Gastroesophageal sphincter (tissue), 4 donors: ENCODE measurements at regions not wholly inside any gene's neighbourhood (a gene's known extent, or its start where the extent isn't known, plus 50 kb on each side); places are given as distances from the start of the nearest gene placed in this dataset.

Experiments used
- ATAC-seq: fragments of 150-250 bp; one replicate; pipeline ENCODE4 v1.9.1; 2016; ENCODE audit warnings: mild to moderate bottlenecking, moderate library complexity
- H3K27ac ChIP-seq, 4 donors: fragments of 200-600 bp; sonication (generic) in 3 of 4; 1 replicate in 3 of 4; 2 replicates in 1 of 4; pipeline ENCODE4 v1.5.1; 2016 to 2019
- H3K27me3 ChIP-seq: fragments of 200-600 bp; sonication (generic); one replicate; pipeline ENCODE4 v1.5.1; 2019
- H3K36me3 ChIP-seq, 2 donors: fragments of 200-600 bp; sonication (generic); one replicate each; pipeline ENCODE4 v1.5.1; 2019; ENCODE audit warnings: control low read depth in 1 of 2
- H3K4me1 ChIP-seq, 3 donors: fragments of 200-600 bp; sonication (generic); 1 replicate in 2 of 3; 2 replicates in 1 of 3; pipeline ENCODE4 v1.5.1; 2016 to 2019; ENCODE audit warnings: control low read depth in 2 of 3
- H3K4me3 ChIP-seq, 2 donors: fragments of 200-600 bp; sonication (generic); one replicate each; pipeline ENCODE4 v1.5.1; 2019; ENCODE audit warnings: mild to moderate bottlenecking in 1 of 2, moderate library complexity in 1 of 2
- H3K9me3 ChIP-seq, 3 donors: fragments of 200-600 bp; sonication (generic); one replicate each; pipeline ENCODE4 v1.5.1; 2017 to 2019; ENCODE audit warnings: control low read depth in 2 of 3
- EP300 ChIP-seq: sonication (generic); formaldehyde crosslinking; IDR thresholded peaks from one replicate; pipeline ENCODE4 v1.6.1; 2017; ENCODE audit warnings: antibody characterized with exemption, mild to moderate bottlenecking
- POLR2A ChIP-seq, 2 donors: fragments of 450-650 bp; IDR thresholded peaks; one replicate each; pipeline ENCODE4 v1.6.1; 2017; ENCODE audit warnings: antibody characterized with exemption in 2 of 2, mild to moderate bottlenecking in 2 of 2, moderate library complexity in 1 of 2
- POLR2AphosphoS5 ChIP-seq: sonication (generic); formaldehyde crosslinking; IDR thresholded peaks from one replicate; pipeline ENCODE4 v1.6.1; 2017; ENCODE audit warnings: antibody characterized with exemption
- WGBS, 2 donors: methylation state at CpG; one replicate each; pipeline ENCODE4 v1.1.5; 2018; ENCODE audit warnings: low coverage in 1 of 2; 5-methylcytosine and 5-hydroxymethylcytosine counted together
- TF ChIP-seq, protein P1 (sequence below), 4 experiments: fragments of 200-600 bp in 2 of 4; fragments of 450-650 bp in 2 of 4; sonication (generic) in 1 of 4; IDR thresholded peaks; one replicate each; pipeline ENCODE4 v1.5.1; 2017 to 2019; ENCODE audit warnings: antibody characterized with exemption in 4 of 4, mild to moderate bottlenecking in 2 of 4, moderate library complexity in 2 of 4

DNA sequence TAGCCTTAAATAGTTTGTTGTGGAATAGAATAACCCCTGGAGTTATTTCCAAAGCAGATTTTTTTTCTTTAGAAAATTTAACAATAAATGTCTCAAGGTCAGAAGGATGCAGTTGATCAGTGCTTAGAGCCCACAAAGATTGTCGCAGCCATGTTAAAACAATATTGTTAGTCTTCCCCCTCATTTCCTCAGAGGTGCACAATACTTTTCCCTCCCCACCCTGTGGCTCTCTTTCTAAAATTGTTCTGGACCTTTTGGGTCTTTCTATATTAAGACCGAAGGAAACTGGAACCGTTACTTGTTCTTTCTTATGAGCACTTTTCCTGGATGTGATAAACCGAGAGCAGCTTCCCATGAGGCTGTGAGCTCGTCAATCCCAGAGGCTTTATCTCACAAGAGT lies 333.7 kb downstream of the HLX start:
- 66 to 69% methylated on average over 5 of the region's 5 CpGs for WGBS, 2 donors
- Histone ChIP-seq H3K9me3 (no peaks in the 10 kb centered on the region), H3K27me3 (no peaks in the 10 kb centered on the region), H3K4me3 (no peak overlapping the region), H3K36me3 (no peaks in the 10 kb centered on the region), H3K4me1 (peaks cover 2 to 5% (median 4%) of the 10 kb centered on the region in 3 donors), H3K27ac (no peak overlapping the region)
- no peak for TF ChIP-seq POLR2AphosphoS5
- TF ChIP-seq EP300, result no peak
- ATAC-seq, result no peak

DNA sequence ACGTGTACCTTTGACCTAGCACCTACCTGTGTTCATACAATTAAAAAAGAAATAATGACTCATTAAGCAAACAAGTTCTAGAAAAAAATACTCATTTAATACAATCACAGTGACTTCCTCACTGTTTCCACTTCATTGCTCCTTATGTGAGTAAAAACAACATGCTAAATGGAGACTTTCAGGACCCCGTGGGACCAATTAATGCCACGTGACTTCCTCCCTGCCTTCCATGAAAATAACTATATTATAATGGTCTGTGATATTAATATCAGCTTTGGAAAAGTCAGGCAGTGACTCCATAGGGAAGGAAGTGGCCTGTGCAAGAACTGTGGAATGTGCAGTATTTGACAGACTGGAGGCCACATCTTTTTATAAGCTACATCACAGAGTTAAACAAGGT lies 337.8 kb downstream of the HLX start:
- H3K4me1 ChIP-seq, result peaks cover 2 to 5% (median 4%) of the 10 kb centered on the region in 3 donors
- H3K27me3 ChIP-seq, result no peaks in the 10 kb centered on the region
- H3K27ac ChIP-seq, result peak overlapping the region in 2 of 4 donors; percentile 15 to 44
- no peaks in the 10 kb centered on the region for H3K9me3 ChIP-seq
- TF ChIP-seq EP300 (no peak), POLR2A (IDR thresholded peaks at IDR 0.05) (no peak), POLR2AphosphoS5 (no peak)
- TF ChIP-seq, protein P1, sequence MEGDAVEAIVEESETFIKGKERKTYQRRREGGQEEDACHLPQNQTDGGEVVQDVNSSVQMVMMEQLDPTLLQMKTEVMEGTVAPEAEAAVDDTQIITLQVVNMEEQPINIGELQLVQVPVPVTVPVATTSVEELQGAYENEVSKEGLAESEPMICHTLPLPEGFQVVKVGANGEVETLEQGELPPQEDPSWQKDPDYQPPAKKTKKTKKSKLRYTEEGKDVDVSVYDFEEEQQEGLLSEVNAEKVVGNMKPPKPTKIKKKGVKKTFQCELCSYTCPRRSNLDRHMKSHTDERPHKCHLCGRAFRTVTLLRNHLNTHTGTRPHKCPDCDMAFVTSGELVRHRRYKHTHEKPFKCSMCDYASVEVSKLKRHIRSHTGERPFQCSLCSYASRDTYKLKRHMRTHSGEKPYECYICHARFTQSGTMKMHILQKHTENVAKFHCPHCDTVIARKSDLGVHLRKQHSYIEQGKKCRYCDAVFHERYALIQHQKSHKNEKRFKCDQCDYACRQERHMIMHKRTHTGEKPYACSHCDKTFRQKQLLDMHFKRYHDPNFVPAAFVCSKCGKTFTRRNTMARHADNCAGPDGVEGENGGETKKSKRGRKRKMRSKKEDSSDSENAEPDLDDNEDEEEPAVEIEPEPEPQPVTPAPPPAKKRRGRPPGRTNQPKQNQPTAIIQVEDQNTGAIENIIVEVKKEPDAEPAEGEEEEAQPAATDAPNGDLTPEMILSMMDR (IDR thresholded peaks at IDR 0.05), result no peak
- 38 to 49% methylated on average over 2 to 3 of the region's 3 CpGs for WGBS, 2 donors
- H3K4me3 ChIP-seq, result no peak overlapping the region
- H3K36me3 ChIP-seq, result no peaks in the 10 kb centered on the region
- ATAC-seq, result peak; percentile 58

DNA sequence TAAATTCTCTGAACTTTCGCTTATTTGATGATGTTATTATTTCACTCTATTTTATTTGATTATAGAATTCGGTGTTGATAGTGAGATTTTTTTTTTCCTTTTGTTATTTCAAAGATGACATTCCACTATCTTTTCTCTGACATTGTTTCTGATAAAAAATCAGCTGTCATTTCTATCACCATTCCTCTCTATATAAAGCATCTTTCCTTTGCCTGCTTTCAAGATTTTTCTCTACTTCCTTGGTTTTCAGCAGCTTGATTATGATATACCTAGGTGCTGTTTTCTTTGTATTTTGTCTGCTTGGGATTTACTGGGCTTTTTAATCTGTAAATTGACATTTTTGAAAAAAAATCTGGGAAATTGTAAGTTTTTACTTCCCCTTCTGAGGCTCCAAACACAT lies 344.0 kb downstream of the HLX start:
- H3K4me3 ChIP-seq, result no peak overlapping the region
- no peak overlapping the region for H3K27ac ChIP-seq
- H3K9me3 ChIP-seq, result peaks cover 0 to 19% (median 0%) of the 10 kb centered on the region in 3 donors
- H3K4me1 ChIP-seq, result peaks cover 0 to 7% (median 0%) of the 10 kb centered on the region in 3 donors
- 92 to 93% methylated on average over 2 of the region's 2 CpGs for WGBS, 2 donors
- no peaks in the 10 kb centered on the region for H3K36me3 ChIP-seq
- no peak for ATAC-seq
- no peaks in the 10 kb centered on the region for H3K27me3 ChIP-seq
- TF ChIP-seq, protein P1 (IDR thresholded peaks at IDR 0.05), result no peak
- TF ChIP-seq POLR2AphosphoS5, result no peak
- no peak for TF ChIP-seq POLR2A (IDR thresholded peaks at IDR 0.05)
- no peak for TF ChIP-seq EP300

DNA sequence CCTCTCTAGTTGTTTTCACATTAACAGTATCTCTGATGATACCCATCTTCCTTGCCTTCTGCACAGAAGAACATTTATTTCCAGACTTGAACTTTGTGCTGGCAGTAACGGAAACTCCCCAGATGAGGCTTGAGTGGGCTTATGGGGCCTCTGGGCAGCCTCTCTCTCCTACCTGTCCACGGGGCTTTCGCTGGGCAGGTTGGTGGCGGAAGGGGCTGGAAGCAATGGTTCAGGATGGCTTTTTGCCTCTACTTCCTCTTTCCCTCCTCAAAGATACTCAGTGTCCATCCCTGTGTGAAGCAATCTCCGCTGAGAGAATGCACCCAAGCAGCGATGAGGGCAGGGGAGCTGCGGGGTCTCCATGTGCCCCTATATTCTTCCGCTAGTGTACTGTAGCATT lies 348.2 kb downstream of the HLX start:
- Histone ChIP-seq H3K9me3 (peaks cover 0 to 19% (median 0%) of the 10 kb centered on the region in 3 donors), H3K4me3 (no peak overlapping the region), H3K27ac (no peak overlapping the region), H3K36me3 (no peaks in the 10 kb centered on the region), H3K27me3 (no peaks in the 10 kb centered on the region), H3K4me1 (peaks cover 0 to 27% (median 13%) of the 10 kb centered on the region in 3 donors)
- TF ChIP-seq EP300 (no peak), POLR2A (IDR thresholded peaks at IDR 0.05) (no peak), POLR2AphosphoS5 (no peak)
- TF ChIP-seq, protein P1 (IDR thresholded peaks at IDR 0.05), result no peak
- WGBS, 2 donors, result 83 to 95% methylated on average over 3 to 8 of the region's 8 CpGs
- ATAC-seq, result no peak

DNA sequence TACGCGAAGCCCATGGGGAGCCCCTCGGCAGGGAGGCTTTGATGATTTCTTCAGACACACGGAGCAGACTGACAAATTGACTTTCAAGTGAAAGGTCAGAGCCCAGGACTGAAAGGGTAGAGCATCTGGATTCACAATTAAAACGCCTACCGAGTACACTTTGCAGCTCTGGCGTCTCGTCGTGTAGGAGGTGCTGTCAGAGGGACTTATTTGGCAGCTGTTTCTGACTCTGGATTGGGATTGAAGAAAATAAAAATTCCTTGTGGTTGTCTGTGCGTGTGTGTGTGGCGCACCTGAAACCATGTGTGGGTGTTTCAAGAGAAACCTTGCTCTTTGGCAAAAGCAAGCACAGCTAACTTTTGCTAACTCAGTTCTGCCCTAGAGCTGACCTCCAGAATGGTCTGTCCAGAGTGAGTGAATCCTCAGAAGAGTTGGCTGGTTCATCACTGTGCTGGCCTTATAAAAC lies 348.7 kb downstream of the HLX start:
- H3K4me1 ChIP-seq, result peaks cover 0 to 27% (median 13%) of the 10 kb centered on the region in 3 donors
- 46 to 54% methylated on average over 7 to 11 of the region's 11 CpGs for WGBS, 2 donors
- H3K9me3 ChIP-seq, result peaks cover 0 to 17% (median 0%) of the 10 kb centered on the region in 3 donors
- no peak for TF ChIP-seq POLR2A (IDR thresholded peaks at IDR 0.05)
- H3K27ac ChIP-seq, result no peak overlapping the region
- no peak for ATAC-seq
- no peaks in the 10 kb centered on the region for H3K36me3 ChIP-seq
- H3K4me3 ChIP-seq, result no peak overlapping the region
- H3K27me3 ChIP-seq, result no peaks in the 10 kb centered on the region

DNA sequence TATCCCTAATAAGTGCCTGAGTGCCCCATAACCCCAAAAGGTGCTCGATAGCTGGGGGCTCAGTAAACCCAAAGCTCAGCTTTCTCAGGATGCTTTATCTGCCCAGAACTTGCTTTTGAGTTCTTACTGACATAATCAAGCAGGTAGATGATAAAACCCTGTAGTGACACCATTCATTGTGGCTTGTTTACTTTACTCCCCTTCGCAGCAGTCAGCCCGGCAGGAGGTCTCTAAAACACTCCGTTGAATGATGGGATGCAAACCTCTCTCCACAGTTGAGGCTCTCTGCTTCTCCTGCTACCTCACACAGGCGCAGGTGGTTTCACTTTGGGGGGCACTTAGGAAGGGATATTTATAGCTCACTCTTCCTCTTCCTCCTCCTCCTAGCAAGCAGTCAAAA lies 349.4 kb downstream of the HLX start:
- H3K36me3 ChIP-seq, result no peaks in the 10 kb centered on the region
- 75% methylated on average over 5 of the region's 5 CpGs; no CpG with 5 or more reads in 1 of the 2 donors for WGBS, 2 donors
- H3K27ac ChIP-seq, result no peak overlapping the region
- peaks cover 0 to 10% (median 0%) of the 10 kb centered on the region in 3 donors for H3K9me3 ChIP-seq
- peaks cover 0 to 27% (median 13%) of the 10 kb centered on the region in 3 donors for H3K4me1 ChIP-seq
- TF ChIP-seq POLR2AphosphoS5 (no peak), EP300 (no peak)
- TF ChIP-seq, protein P1 (IDR thresholded peaks at IDR 0.05), result no peak
- no peak overlapping the region for H3K4me3 ChIP-seq
- no peaks in the 10 kb centered on the region for H3K27me3 ChIP-seq
- ATAC-seq, result no peak
